HG02759 (cell line): ENCODE measurements at regions not wholly inside any gene's neighbourhood (a gene's known extent, or its start where the extent isn't known, plus 50 kb on each side); places are given as distances from the start of the nearest gene placed in this dataset.

Experiments used
- ATAC-seq: cut with Tn5 transposase; IDR thresholded peaks from one replicate; pipeline ENCODE4 v1.9.1; 2021; ENCODE audit warnings: mild to moderate bottlenecking, moderate library complexity; ENCODE audit not compliant: unreplicated experiment

- ATAC-seq: no peak
Measured at GRCh38 chr7:136551618-136552017, 316.8 kb upstream of the CHRM2 start.

- no peak for ATAC-seq
Measured at GRCh38 chr7:136549756-136550155, 318.7 kb upstream of the CHRM2 start.

- no peak for ATAC-seq
Measured at GRCh38 chr7:136533732-136534131, 334.7 kb upstream of the CHRM2 start.

GRCh38 chr7:136530831-136531230, 337.6 kb upstream of the CHRM2 start:
- no peak for ATAC-seq

GRCh38 chr7:136528329-136528728, 340.1 kb upstream of the CHRM2 start:
- ATAC-seq: no peak

- ATAC-seq: no peak
Measured at GRCh38 chr7:136527554-136527953, 340.9 kb upstream of the CHRM2 start.

GRCh38 chr7:136526408-136527105, 341.9 kb upstream of the CHRM2 start:
- ATAC-seq: no peak

- ATAC-seq: no peak
Measured at GRCh38 chr7:136523571-136523970, 344.9 kb upstream of the CHRM2 start.

- ATAC-seq: no peak
Measured at GRCh38 chr7:136517971-136518370, 350.5 kb upstream of the CHRM2 start.

- ATAC-seq: no peak
Measured at GRCh38 chr7:136514776-136515175, 353.7 kb upstream of the CHRM2 start.

- ATAC-seq: no peak
Measured at GRCh38 chr7:136513744-136514143, 354.7 kb upstream of the CHRM2 start.

- ATAC-seq: no peak
Measured at GRCh38 chr7:136509466-136509865, 359.0 kb upstream of the CHRM2 start.

GRCh38 chr7:136502162-136502561, 366.3 kb upstream of the CHRM2 start:
- no peak for ATAC-seq

- no peak for ATAC-seq
Measured at GRCh38 chr7:136501151-136501550, 367.3 kb upstream of the CHRM2 start.

- no peak for ATAC-seq
Measured at GRCh38 chr7:136496551-136496950, 371.9 kb upstream of the CHRM2 start.

GRCh38 chr7:136495081-136495480, 373.4 kb upstream of the CHRM2 start:
- no peak for ATAC-seq

- ATAC-seq: no peak
Measured at GRCh38 chr7:136492366-136492765, 376.1 kb upstream of the CHRM2 start.

GRCh38 chr7:136489808-136490207, 378.6 kb upstream of the CHRM2 start:
- ATAC-seq: no peak

- ATAC-seq: no peak
Measured at GRCh38 chr7:136480901-136481300, 387.6 kb upstream of the CHRM2 start.

- ATAC-seq: no peak
Measured at GRCh38 chr7:136479922-136480321, 388.5 kb upstream of the CHRM2 start.

GRCh38 chr7:136470179-136470578, 398.3 kb upstream of the CHRM2 start:
- no peak for ATAC-seq

- ATAC-seq: no peak
Measured at GRCh38 chr7:136452949-136453348, 415.5 kb upstream of the CHRM2 start.

GRCh38 chr7:136446751-136447150, 421.7 kb upstream of the CHRM2 start:
- no peak for ATAC-seq
